LNCAP (cell line): ENCODE measurements at regions not wholly inside any gene's neighbourhood (a gene's known extent, or its start where the extent isn't known, plus 50 kb on each side); places are given as distances from the start of the nearest gene placed in this dataset.

Experiments used
- TF ChIP-seq, protein P1 (sequence below): fragments of 450-650 bp; IDR thresholded peaks from 2 replicates; pipeline ENCODE4 v1.5.1; 2017; ENCODE audit warnings: mild to moderate bottlenecking

DNA sequence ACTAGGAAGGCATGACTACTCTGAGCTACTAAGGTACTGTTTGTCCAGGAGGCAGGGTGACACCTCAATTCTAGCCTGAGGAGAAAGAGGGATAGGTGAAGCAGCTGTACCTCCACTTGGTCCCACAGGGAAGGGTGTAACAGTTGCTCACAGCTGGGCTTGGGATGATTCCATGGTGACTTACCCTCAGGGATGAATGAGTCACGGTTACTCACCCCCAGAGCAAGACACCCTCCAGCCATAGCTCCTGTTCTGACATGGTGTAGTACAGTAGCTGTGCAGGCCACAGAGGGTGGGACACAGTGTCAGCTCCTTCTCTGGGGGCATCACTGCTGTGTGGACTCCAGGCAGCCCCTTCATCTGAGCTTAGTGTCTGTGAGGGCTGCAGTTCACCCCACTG, 868.6 kb upstream of the SEMA6D start:
- TF ChIP-seq, protein P1, sequence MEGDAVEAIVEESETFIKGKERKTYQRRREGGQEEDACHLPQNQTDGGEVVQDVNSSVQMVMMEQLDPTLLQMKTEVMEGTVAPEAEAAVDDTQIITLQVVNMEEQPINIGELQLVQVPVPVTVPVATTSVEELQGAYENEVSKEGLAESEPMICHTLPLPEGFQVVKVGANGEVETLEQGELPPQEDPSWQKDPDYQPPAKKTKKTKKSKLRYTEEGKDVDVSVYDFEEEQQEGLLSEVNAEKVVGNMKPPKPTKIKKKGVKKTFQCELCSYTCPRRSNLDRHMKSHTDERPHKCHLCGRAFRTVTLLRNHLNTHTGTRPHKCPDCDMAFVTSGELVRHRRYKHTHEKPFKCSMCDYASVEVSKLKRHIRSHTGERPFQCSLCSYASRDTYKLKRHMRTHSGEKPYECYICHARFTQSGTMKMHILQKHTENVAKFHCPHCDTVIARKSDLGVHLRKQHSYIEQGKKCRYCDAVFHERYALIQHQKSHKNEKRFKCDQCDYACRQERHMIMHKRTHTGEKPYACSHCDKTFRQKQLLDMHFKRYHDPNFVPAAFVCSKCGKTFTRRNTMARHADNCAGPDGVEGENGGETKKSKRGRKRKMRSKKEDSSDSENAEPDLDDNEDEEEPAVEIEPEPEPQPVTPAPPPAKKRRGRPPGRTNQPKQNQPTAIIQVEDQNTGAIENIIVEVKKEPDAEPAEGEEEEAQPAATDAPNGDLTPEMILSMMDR, result no peak

DNA sequence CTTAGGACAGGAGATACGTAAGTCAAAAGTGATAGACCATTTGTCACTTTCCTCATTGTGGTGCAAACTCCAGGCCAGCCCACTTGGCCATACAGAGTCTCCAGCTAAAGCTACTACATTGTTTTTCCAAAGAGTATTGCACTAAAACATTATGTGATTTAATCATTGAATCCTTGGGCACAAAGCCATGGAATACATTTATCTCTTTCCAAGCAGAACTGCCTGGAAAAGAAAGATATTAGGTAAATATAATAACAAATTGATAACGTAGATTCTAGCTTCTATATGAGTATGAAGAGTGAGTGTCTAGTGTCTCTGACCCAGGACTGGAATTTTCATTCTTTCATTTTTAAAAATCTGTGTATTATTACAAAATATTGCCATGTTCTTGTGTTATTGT, 863.7 kb upstream of the SEMA6D start:
- TF ChIP-seq, protein P1, result no peak

DNA sequence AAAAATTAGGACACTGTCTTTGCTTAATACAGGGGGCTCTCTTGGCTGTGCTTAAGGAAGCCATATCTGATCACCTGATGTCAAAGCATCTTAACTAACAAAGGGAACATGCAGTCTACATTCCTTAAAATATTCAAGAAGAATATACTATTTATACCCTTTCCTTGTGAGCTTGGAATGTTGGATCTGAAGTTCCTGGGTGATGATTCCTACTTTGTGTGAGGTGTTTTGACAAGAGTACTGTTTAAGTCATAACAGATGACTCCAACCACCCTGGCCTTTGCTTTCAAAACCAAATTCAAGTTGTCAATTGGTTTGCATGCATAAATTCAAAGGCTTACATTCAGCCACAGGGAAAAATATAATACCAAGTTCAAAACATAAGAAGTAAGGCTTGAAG, 862.7 kb upstream of the SEMA6D start:
- TF ChIP-seq, protein P1, result no peak

DNA sequence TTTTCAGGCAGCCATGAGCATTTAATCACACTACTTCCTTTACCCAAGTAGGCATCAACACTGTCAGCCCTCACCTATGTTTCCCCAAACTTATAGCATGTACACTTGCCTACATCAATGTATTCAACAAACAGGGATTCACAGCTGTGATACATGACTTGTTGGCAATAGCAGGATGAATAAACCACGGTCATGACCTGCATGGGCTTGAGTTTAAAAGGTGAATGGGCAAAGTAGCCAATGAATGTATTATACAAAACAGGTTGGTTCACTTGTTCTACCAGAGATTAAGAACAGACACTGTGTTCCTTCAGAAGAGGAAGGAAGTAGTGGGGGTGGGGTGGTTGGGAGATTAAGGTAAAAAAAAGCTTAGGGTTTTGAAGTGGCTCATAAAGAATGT, 861.9 kb upstream of the SEMA6D start:
- TF ChIP-seq, protein P1, result no peak

DNA sequence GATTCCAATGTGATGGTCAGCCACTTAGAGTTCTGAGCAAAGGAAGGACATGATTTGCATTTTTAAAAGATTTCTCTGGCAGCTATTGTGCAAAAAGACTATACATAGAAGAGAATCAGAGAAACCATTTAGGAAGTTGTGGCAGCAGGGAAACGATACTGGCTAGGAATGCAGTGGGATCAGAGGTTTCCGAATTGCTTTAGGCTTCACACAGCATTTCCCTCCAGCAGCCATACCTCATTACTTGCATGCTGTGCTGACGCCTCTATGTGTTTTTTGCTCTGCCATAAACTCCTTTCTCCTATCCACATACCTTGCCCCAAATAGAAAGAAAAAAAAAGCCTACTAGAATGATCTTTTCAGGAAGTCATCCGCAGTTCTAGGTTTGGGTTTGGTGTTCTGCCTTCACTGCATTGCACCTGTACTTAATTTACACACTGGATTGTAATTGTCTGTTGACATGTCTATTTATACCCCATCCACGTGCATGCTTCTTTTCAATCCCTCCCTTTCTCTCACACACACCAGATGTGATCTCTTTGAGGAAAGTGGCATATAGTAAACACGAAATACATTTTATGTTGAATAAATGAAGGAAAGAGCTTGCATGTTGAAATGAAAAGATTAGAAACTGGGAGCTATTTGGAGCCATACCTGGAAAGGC, 860.3 kb upstream of the SEMA6D start:
- TF ChIP-seq, protein P1, result no peak

DNA sequence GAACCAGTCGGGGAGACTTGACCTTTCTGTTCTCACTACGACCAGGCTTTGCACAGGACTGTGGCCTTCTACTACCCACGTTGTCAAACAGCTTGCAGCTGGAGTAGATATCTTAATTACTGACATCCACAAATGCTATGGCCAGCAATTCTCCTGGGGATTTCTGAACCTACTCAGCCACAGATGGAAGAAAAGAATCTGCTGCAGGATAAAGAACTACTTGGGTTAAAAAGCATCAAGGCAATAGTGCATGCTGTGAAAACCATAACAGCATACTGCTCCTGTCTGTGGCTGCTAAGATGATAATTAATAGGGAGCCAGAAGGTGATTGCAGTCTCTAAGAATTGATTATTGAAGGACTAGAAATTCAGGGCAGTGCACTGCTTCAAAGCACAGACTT, 859.2 kb upstream of the SEMA6D start:
- TF ChIP-seq, protein P1, result no peak

DNA sequence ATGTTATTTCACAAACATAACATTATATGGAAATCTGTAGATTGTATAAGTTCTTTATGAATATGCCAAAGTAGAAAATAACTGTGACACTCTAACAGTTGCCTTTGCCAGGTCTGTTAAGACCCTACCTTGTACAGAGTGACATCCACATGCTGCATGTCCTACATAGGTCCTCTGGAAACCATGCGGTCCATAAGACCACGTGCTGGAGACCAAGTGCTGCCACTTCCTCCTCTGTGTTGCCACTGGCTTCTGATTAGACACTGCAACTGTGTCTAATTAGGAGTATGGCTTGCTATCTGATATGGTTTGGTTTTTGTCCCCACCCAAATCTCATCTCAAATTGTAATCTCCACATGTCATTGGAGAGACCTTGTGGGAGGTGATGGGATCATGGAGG, 855.5 kb upstream of the SEMA6D start:
- TF ChIP-seq, protein P1, result no peak

DNA sequence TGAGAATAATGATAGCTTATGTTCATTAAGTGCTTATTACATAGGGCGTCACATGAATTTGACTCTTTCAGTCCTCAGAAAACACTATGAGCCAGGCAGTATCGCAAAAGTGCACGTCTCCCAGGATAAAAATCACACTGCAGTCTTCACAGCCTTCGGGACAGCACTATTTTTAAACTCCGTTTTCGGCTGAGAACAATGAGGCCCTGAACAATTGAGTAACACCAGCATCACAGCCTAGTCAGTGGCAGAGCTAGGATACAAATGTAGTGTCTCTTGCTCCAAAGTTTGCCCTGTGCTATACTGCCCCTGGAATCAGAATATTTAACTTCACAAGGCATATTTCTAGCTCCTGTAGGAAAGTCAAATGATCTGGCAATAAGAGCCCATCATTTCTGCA, 852.1 kb upstream of the SEMA6D start:
- TF ChIP-seq, protein P1, result no peak
